GM21526 (cell line): ENCODE measurements at regions not wholly inside any gene's neighbourhood (a gene's known extent, or its start where the extent isn't known, plus 50 kb on each side); places are given as distances from the start of the nearest gene placed in this dataset.
"Not testable (repeated sequence)": the region's sequence is repeated elsewhere in the genome, so short reads cannot be mapped to it uniquely, and the experiment has no call there.

Experiments used
- ATAC-seq: cut with Tn5 transposase; IDR thresholded peaks from one replicate; pipeline ENCODE4 v1.9.1; 2021; ENCODE audit warnings: moderate library complexity; ENCODE audit not compliant: unreplicated experiment, low FRiP score

- ATAC-seq: no peak
Observed at GRCh38 chr13:90615767-90616166, 731.7 kb upstream of the MIR17HG start.

GRCh38 chr13:90618133-90618532 lies 729.4 kb upstream of the MIR17HG start:
- ATAC-seq: no peak

- no peak for ATAC-seq
Observed at GRCh38 chr13:90622541-90622940, 724.9 kb upstream of the MIR17HG start.

GRCh38 chr13:90623318-90624011 lies 724.0 kb upstream of the MIR17HG start:
- ATAC-seq: no peak

- no peak for ATAC-seq
Observed at GRCh38 chr13:90627813-90628212, 719.7 kb upstream of the MIR17HG start.

- no peak for ATAC-seq
Observed at GRCh38 chr13:90628471-90628870, 719.0 kb upstream of the MIR17HG start.

- no peak for ATAC-seq
Observed at GRCh38 chr13:90630716-90631115, 716.8 kb upstream of the MIR17HG start.

GRCh38 chr13:90632184-90632583 lies 715.3 kb upstream of the MIR17HG start:
- no peak for ATAC-seq

GRCh38 chr13:90633849-90634248 lies 713.6 kb upstream of the MIR17HG start:
- ATAC-seq: no peak

- ATAC-seq: no peak
Observed at GRCh38 chr13:90640976-90641375, 706.5 kb upstream of the MIR17HG start.

- ATAC-seq: no peak
Observed at GRCh38 chr13:90641884-90642283, 705.6 kb upstream of the MIR17HG start.

GRCh38 chr13:90645582-90645981 lies 701.9 kb upstream of the MIR17HG start:
- ATAC-seq: no peak

- no peak for ATAC-seq
Observed at GRCh38 chr13:90648497-90648896, 699.0 kb upstream of the MIR17HG start.

- no peak for ATAC-seq
Observed at GRCh38 chr13:90652036-90652435, 695.5 kb upstream of the MIR17HG start.

GRCh38 chr13:90654970-90655369 lies 692.5 kb upstream of the MIR17HG start:
- no peak for ATAC-seq

GRCh38 chr13:90664200-90664599 lies 683.3 kb upstream of the MIR17HG start:
- ATAC-seq: not testable (repeated sequence)

- ATAC-seq: no peak
Observed at GRCh38 chr13:90673746-90674145, 673.7 kb upstream of the MIR17HG start.

GRCh38 chr13:90675129-90675528 lies 672.4 kb upstream of the MIR17HG start:
- ATAC-seq: no peak

- no peak for ATAC-seq
Observed at GRCh38 chr13:90680826-90681225, 666.7 kb upstream of the MIR17HG start.

- ATAC-seq: no peak
Observed at GRCh38 chr13:90683711-90684131, 663.8 kb upstream of the MIR17HG start.

GRCh38 chr13:90686442-90686841 lies 661.0 kb upstream of the MIR17HG start:
- ATAC-seq: no peak

GRCh38 chr13:90689111-90689510 lies 658.4 kb upstream of the MIR17HG start:
- no peak for ATAC-seq
